AG10803 (cell line): ENCODE measurements at regions not wholly inside any gene's neighbourhood (a gene's known extent, or its start where the extent isn't known, plus 50 kb on each side); places are given as distances from the start of the nearest gene placed in this dataset.

Experiments
- DNase-seq: peaks from one replicate; pipeline ENCODE4 v3.0.0; 2010; ENCODE audit warnings: low read depth
- H3K4me3 ChIP-seq: 2 replicates; pipeline ENCODE4 v1.5.1; 2011; ENCODE audit warnings: mild to moderate bottlenecking, low read length, control low read depth
- TF ChIP-seq, protein P1 (sequence below): conservative IDR thresholded peaks from 2 replicates; pipeline ENCODE4 v1.5.1; 2011; ENCODE audit warnings: mild to moderate bottlenecking, low read length, control low read depth, inconsistent platforms

- TF ChIP-seq, protein P1, sequence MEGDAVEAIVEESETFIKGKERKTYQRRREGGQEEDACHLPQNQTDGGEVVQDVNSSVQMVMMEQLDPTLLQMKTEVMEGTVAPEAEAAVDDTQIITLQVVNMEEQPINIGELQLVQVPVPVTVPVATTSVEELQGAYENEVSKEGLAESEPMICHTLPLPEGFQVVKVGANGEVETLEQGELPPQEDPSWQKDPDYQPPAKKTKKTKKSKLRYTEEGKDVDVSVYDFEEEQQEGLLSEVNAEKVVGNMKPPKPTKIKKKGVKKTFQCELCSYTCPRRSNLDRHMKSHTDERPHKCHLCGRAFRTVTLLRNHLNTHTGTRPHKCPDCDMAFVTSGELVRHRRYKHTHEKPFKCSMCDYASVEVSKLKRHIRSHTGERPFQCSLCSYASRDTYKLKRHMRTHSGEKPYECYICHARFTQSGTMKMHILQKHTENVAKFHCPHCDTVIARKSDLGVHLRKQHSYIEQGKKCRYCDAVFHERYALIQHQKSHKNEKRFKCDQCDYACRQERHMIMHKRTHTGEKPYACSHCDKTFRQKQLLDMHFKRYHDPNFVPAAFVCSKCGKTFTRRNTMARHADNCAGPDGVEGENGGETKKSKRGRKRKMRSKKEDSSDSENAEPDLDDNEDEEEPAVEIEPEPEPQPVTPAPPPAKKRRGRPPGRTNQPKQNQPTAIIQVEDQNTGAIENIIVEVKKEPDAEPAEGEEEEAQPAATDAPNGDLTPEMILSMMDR: no peak
- no peak overlapping the region for H3K4me3 ChIP-seq
- DNase-seq: no peak
Measured at GRCh38 chr5:141742144-141742543, 60.1 kb upstream of the ARAP3 start.

DNA sequence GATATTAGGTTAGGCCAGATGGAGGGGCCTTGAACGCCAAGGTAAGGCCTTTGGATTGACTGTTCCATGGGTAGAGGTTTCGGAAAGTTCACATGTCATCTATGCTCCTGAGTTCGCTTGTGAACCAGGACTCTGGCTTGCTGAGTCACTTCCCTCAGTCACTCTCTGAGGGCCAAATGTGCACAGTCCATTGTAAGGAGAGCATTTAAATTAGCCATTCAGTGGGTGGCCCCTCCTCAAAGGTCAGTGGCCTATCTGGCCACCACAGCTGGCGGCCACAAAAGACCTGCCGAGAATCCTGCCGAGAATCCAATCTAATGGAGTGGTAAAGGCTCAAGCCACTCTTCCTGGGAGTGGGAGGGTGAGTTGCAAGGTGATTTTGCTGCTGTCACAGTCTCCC lies 58.9 kb upstream of the ARAP3 start:
- TF ChIP-seq, protein P1: no peak
- H3K4me3 ChIP-seq: no peak overlapping the region
- no peak for DNase-seq

DNA sequence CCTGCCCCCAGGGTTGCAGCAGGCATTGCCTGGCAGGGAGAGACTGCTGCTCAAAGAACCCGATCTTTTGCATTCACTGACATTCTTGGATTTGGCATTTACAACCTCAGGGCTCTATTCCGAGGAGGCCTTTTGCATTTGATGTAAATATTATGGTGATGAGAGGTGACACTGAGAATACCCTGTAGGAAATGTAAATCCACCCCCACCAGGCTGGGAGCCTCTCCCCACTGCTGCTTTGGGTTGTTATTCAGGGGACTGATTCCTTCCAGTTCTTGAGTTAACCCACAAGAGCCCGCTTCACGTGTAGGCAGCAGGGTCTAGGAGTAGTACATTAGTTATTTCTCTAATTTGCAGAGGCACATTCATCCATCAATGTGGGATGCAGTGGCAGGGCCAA lies 55.5 kb upstream of the ARAP3 start:
- TF ChIP-seq, protein P1: no peak
- no peak overlapping the region for H3K4me3 ChIP-seq
- no peak for DNase-seq

DNA sequence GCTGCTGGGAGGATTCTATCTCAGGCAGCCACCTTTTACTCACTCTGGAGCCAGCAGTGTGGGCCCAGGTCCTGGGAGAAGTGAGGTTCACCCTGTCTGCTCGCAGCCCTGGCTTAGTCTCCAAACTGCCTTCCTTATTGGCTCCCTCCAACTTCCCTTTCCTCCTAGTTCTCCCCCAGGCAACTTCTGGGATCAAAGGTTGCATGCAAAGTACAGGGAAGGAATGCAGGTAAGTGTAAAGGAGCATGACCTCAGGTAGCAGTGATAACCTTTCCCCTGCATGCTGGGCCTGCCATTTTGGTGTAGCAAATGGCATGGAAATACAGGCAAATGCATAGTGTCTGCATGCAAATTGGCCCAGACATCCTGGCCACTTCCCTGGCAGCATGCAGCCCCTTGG lies 53.8 kb upstream of the ARAP3 start:
- DNase-seq: no peak
- no peak overlapping the region for H3K4me3 ChIP-seq
- TF ChIP-seq, protein P1: no peak

- H3K4me3 ChIP-seq: no peak overlapping the region
- DNase-seq: peak; percentile 51
- TF ChIP-seq, protein P1: no peak
Measured at GRCh38 chr5:141734501-141735229, 52.6 kb upstream of the ARAP3 start.

GRCh38 chr5:141733198-141733597 lies 51.2 kb upstream of the ARAP3 start:
- DNase-seq: no peak
- TF ChIP-seq, protein P1: no peak
- no peak overlapping the region for H3K4me3 ChIP-seq

- no peak for DNase-seq
- no peak overlapping the region for H3K4me3 ChIP-seq
- TF ChIP-seq, protein P1: no peak
Measured at GRCh38 chr5:141732417-141732816, 50.4 kb upstream of the ARAP3 start.
